ENCODE measurements at regions not wholly inside any gene's neighbourhood (a gene's known extent, or its start where the extent isn't known, plus 50 kb on each side); places are given as distances from the start of the nearest gene placed in this dataset.

- Histone ChIP-seq H3K27me3 (replicated peaks; ENCODE audit: insufficient read depth, low read length) (no peaks in the 10 kb centered on the region), H3K9ac (ENCODE audit: low read length) (no peak overlapping the region), H2AFZ (ENCODE audit: low read length) (no peak overlapping the region), H3K4me1 (ENCODE audit: low read length) (no peaks in the 10 kb centered on the region), H4K20me1 (ENCODE audit: insufficient read depth, low read length) (no peaks in the 10 kb centered on the region), H3K4me2 (ENCODE audit: low read depth, low read length) (no peak overlapping the region), H3K79me2 (ENCODE audit: low read length) (no peaks in the 10 kb centered on the region), H3K9me2 (replicated peaks; ENCODE audit: insufficient read depth, low read length) (no peaks in the 10 kb centered on the region), H3K36me3 (replicated peaks; ENCODE audit: insufficient read depth, low read length) (no peaks in the 10 kb centered on the region), H3K4me3 (ENCODE audit: low read length) (no peak overlapping the region), H3K9me3 (replicated peaks; ENCODE audit: insufficient read depth, low read length) (no peaks in the 10 kb centered on the region), H3F3A (ENCODE audit: insufficient read depth, low read length) (no peaks in the 10 kb centered on the region), H3K27ac (ENCODE audit: low read length) (no peak overlapping the region)
- TF ChIP-seq EZH2 (optimal IDR thresholded peaks at IDR 0.05; ENCODE audit: low read depth, low read length) (no peak), EZH2phosphoT487 (IDR thresholded peaks at IDR 0.05; ENCODE audit: low read length) (no peak)
- TF ChIP-seq, protein P1, sequence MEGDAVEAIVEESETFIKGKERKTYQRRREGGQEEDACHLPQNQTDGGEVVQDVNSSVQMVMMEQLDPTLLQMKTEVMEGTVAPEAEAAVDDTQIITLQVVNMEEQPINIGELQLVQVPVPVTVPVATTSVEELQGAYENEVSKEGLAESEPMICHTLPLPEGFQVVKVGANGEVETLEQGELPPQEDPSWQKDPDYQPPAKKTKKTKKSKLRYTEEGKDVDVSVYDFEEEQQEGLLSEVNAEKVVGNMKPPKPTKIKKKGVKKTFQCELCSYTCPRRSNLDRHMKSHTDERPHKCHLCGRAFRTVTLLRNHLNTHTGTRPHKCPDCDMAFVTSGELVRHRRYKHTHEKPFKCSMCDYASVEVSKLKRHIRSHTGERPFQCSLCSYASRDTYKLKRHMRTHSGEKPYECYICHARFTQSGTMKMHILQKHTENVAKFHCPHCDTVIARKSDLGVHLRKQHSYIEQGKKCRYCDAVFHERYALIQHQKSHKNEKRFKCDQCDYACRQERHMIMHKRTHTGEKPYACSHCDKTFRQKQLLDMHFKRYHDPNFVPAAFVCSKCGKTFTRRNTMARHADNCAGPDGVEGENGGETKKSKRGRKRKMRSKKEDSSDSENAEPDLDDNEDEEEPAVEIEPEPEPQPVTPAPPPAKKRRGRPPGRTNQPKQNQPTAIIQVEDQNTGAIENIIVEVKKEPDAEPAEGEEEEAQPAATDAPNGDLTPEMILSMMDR (IDR thresholded peaks at IDR 0.05; ENCODE audit: low read length), result no peak
- no peak for DNase-seq
Measured at GRCh38 chr4:11719879-11720278, 291.2 kb upstream of the HS3ST1 start.

GRCh38 chr4:11715753-11716521 is 287.2 kb upstream of the HS3ST1 start:
- Histone ChIP-seq H3K9me3 (replicated peaks; ENCODE audit: insufficient read depth, low read length) (no peaks in the 10 kb centered on the region), H3K9ac (ENCODE audit: low read length) (no peak overlapping the region), H3K4me1 (ENCODE audit: low read length) (no peaks in the 10 kb centered on the region), H3K27ac (ENCODE audit: low read length) (no peak overlapping the region), H3K36me3 (replicated peaks; ENCODE audit: insufficient read depth, low read length) (no peaks in the 10 kb centered on the region), H3K4me2 (ENCODE audit: low read depth, low read length) (no peak overlapping the region), H4K20me1 (ENCODE audit: insufficient read depth, low read length) (no peaks in the 10 kb centered on the region), H3F3A (ENCODE audit: insufficient read depth, low read length) (no peaks in the 10 kb centered on the region), H2AFZ (ENCODE audit: low read length) (no peak overlapping the region), H3K4me3 (ENCODE audit: low read length) (no peak overlapping the region), H3K79me2 (ENCODE audit: low read length) (no peaks in the 10 kb centered on the region), H3K27me3 (replicated peaks; ENCODE audit: insufficient read depth, low read length) (no peaks in the 10 kb centered on the region), H3K9me2 (replicated peaks; ENCODE audit: insufficient read depth, low read length) (no peaks in the 10 kb centered on the region)
- TF ChIP-seq, protein P1 (IDR thresholded peaks at IDR 0.05; ENCODE audit: low read length), result no peak
- no peak for TF ChIP-seq EZH2 (optimal IDR thresholded peaks at IDR 0.05; ENCODE audit: low read depth, low read length)
- no peak for TF ChIP-seq EZH2phosphoT487 (IDR thresholded peaks at IDR 0.05; ENCODE audit: low read length)
- DNase-seq, result no peak

GRCh38 chr4:11710453-11711093 is 281.9 kb upstream of the HS3ST1 start:
- H3K9me2 ChIP-seq (replicated peaks; ENCODE audit: insufficient read depth, low read length), result no peaks in the 10 kb centered on the region
- H3K27ac ChIP-seq (ENCODE audit: low read length), result no peak overlapping the region
- H3K4me1 ChIP-seq (ENCODE audit: low read length), result no peaks in the 10 kb centered on the region
- H3K4me2 ChIP-seq (ENCODE audit: low read depth, low read length), result no peak overlapping the region
- H3K9ac ChIP-seq (ENCODE audit: low read length), result no peak overlapping the region
- H3K79me2 ChIP-seq (ENCODE audit: low read length), result no peaks in the 10 kb centered on the region
- DNase-seq, result no peak
- H4K20me1 ChIP-seq (ENCODE audit: insufficient read depth, low read length), result no peaks in the 10 kb centered on the region
- H2AFZ ChIP-seq (ENCODE audit: low read length), result no peak overlapping the region
- no peaks in the 10 kb centered on the region for H3K27me3 ChIP-seq (replicated peaks; ENCODE audit: insufficient read depth, low read length)
- no peaks in the 10 kb centered on the region for H3F3A ChIP-seq (ENCODE audit: insufficient read depth, low read length)
- TF ChIP-seq, protein P1 (IDR thresholded peaks at IDR 0.05; ENCODE audit: low read length), result no peak
- TF ChIP-seq EZH2phosphoT487 (IDR thresholded peaks at IDR 0.05; ENCODE audit: low read length) (no peak), EZH2 (optimal IDR thresholded peaks at IDR 0.05; ENCODE audit: low read depth, low read length) (no peak)
- no peaks in the 10 kb centered on the region for H3K36me3 ChIP-seq (replicated peaks; ENCODE audit: insufficient read depth, low read length)
- H3K9me3 ChIP-seq (replicated peaks; ENCODE audit: insufficient read depth, low read length), result no peaks in the 10 kb centered on the region
- H3K4me3 ChIP-seq (ENCODE audit: low read length), result no peak overlapping the region
